ENCODE measurements at regions not wholly inside any gene's neighbourhood (a gene's known extent, or its start where the extent isn't known, plus 50 kb on each side); places are given as distances from the start of the nearest gene placed in this dataset.

- TF ChIP-seq, protein P1, sequence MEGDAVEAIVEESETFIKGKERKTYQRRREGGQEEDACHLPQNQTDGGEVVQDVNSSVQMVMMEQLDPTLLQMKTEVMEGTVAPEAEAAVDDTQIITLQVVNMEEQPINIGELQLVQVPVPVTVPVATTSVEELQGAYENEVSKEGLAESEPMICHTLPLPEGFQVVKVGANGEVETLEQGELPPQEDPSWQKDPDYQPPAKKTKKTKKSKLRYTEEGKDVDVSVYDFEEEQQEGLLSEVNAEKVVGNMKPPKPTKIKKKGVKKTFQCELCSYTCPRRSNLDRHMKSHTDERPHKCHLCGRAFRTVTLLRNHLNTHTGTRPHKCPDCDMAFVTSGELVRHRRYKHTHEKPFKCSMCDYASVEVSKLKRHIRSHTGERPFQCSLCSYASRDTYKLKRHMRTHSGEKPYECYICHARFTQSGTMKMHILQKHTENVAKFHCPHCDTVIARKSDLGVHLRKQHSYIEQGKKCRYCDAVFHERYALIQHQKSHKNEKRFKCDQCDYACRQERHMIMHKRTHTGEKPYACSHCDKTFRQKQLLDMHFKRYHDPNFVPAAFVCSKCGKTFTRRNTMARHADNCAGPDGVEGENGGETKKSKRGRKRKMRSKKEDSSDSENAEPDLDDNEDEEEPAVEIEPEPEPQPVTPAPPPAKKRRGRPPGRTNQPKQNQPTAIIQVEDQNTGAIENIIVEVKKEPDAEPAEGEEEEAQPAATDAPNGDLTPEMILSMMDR (conservative IDR thresholded peaks at IDR 0.05; ENCODE audit: low read depth, low read length), result no peak
- no peak for TF ChIP-seq EZH2 (IDR thresholded peaks at IDR 0.05; ENCODE audit: borderline replicate concordance, low read depth, low read length, poor library complexity, severe bottlenecking)
Measured at GRCh38 chr13:84569366-84569765, 687.1 kb upstream of the SLITRK1 start.
